Neural crest cell (in vitro differentiated cells): ENCODE measurements at regions not wholly inside any gene's neighbourhood (a gene's known extent, or its start where the extent isn't known, plus 50 kb on each side); places are given as distances from the start of the nearest gene placed in this dataset.

ENCODE experiments used
- DNase-seq: peaks from one replicate; pipeline ENCODE4 v3.0.0; 2021; ENCODE audit warnings: low read depth, mixed read lengths, low spot score
- H3K27ac Mint-ChIP-seq: one replicate; pipeline ENCODE4 v1.8.0; 2021; ENCODE audit warnings: mild to moderate bottlenecking, mixed read lengths; ENCODE audit not compliant: unreplicated experiment
- H3K27me3 Mint-ChIP-seq: 2 replicates; pipeline ENCODE4 v1.8.0; 2021; ENCODE audit warnings: low read depth, mild to moderate bottlenecking, mixed read lengths
- H3K36me3 Mint-ChIP-seq: 2 replicates; pipeline ENCODE4 v1.8.0; 2021; ENCODE audit warnings: low read depth, mild to moderate bottlenecking, mixed read lengths
- H3K4me1 Mint-ChIP-seq: 2 replicates; pipeline ENCODE4 v1.8.0; 2021; ENCODE audit warnings: mixed read lengths
- H3K4me3 Mint-ChIP-seq: one replicate; pipeline ENCODE4 v1.8.0; 2021; ENCODE audit warnings: mild to moderate bottlenecking, mixed read lengths
- H3K9me3 Mint-ChIP-seq: 2 replicates; pipeline ENCODE4 v1.8.0; 2021; ENCODE audit warnings: mixed read lengths
- CTCF ChIP-seq: fragments of 200-600 bp; sonication (generic); conservative IDR thresholded peaks from 2 replicates; pipeline ENCODE4 v1.5.0; 2021; ENCODE audit warnings: antibody characterized with exemption, mild to moderate bottlenecking

GRCh38 chr16:82263521-82264143 is 93.6 kb upstream of the MPHOSPH6 start:
- Mint-ChIP-seq H3K4me3 (no peak overlapping the region), H3K36me3 (no peaks in the 10 kb centered on the region), H3K9me3 (no peaks in the 10 kb centered on the region), H3K27ac (no peak overlapping the region), H3K27me3 (peaks cover 62% of the 10 kb centered on the region), H3K4me1 (peaks cover 5% of the 10 kb centered on the region)
- peak; percentile 98 for TF ChIP-seq CTCF
- DNase-seq = peak; percentile 50

GRCh38 chr16:82262244-82262643 is 92.2 kb upstream of the MPHOSPH6 start:
- H3K36me3 Mint-ChIP-seq = no peaks in the 10 kb centered on the region
- no peak overlapping the region for H3K4me3 Mint-ChIP-seq
- peaks cover 61% of the 10 kb centered on the region for H3K27me3 Mint-ChIP-seq
- DNase-seq = no peak
- peaks cover 5% of the 10 kb centered on the region for H3K4me1 Mint-ChIP-seq
- TF ChIP-seq CTCF = no peak
- no peak overlapping the region for H3K27ac Mint-ChIP-seq
- no peaks in the 10 kb centered on the region for H3K9me3 Mint-ChIP-seq

- no peak overlapping the region for H3K27ac Mint-ChIP-seq
- no peak for DNase-seq
- H3K36me3 Mint-ChIP-seq = no peaks in the 10 kb centered on the region
- TF ChIP-seq CTCF = no peak
- peaks cover 54% of the 10 kb centered on the region for H3K27me3 Mint-ChIP-seq
- peaks cover 5% of the 10 kb centered on the region for H3K4me1 Mint-ChIP-seq
- H3K4me3 Mint-ChIP-seq = no peak overlapping the region
- no peaks in the 10 kb centered on the region for H3K9me3 Mint-ChIP-seq
These were observed 90.3 kb upstream of the MPHOSPH6 start for GRCh38 chr16:82260212-82260795.

- no peak for DNase-seq
- no peak for TF ChIP-seq CTCF
- Mint-ChIP-seq H3K36me3 (no peaks in the 10 kb centered on the region), H3K4me3 (no peak overlapping the region), H3K27ac (no peak overlapping the region), H3K9me3 (no peaks in the 10 kb centered on the region), H3K4me1 (peaks cover 5% of the 10 kb centered on the region), H3K27me3 (peaks cover 51% of the 10 kb centered on the region)
These were observed 89.7 kb upstream of the MPHOSPH6 start for GRCh38 chr16:82259731-82260130.

GRCh38 chr16:82257990-82258389 is 88.0 kb upstream of the MPHOSPH6 start:
- Mint-ChIP-seq H3K9me3 (no peaks in the 10 kb centered on the region), H3K27me3 (peaks cover 45% of the 10 kb centered on the region), H3K36me3 (no peaks in the 10 kb centered on the region), H3K4me3 (no peak overlapping the region), H3K27ac (peak overlapping the region; percentile 93), H3K4me1 (peaks cover 5% of the 10 kb centered on the region)
- no peak for DNase-seq
- TF ChIP-seq CTCF = no peak
